CD4-positive, CD25-positive, alpha-beta regulatory T cell (primary cell): ENCODE measurements at regions not wholly inside any gene's neighbourhood (a gene's known extent, or its start where the extent isn't known, plus 50 kb on each side); places are given as distances from the start of the nearest gene placed in this dataset.
"Not testable (repeated sequence)": the region's sequence is repeated elsewhere in the genome, so short reads cannot be mapped to it uniquely, and the experiment has no call there.

Experiments
- ATAC-seq, 2 donors: fragments of 150-1000 bp; cut with Tn5 transposase; one replicate each; pipeline ENCODE4 v1.10.0; 2021; ENCODE audit warnings: low read depth in 2 of 2, moderate number of reproducible peaks in 2 of 2, moderate library complexity in 1 of 2
- DNase-seq, 3 donors: peaks; one replicate each; pipeline versions ENCODE4 v3.0.0 to v3.0.0-alpha.2; 2012 to 2022; ENCODE audit warnings: mixed read lengths in 1 of 3
- H3K27ac ChIP-seq: one replicate; pipeline ENCODE4 v1.7.0; 2013; ENCODE audit warnings: mild to moderate bottlenecking, low read length; ENCODE audit not compliant: insufficient read depth, poor library complexity, severe bottlenecking
- H3K27me3 ChIP-seq: one replicate; pipeline ENCODE4 v1.7.0; 2013; ENCODE audit warnings: low read length; ENCODE audit not compliant: control insufficient read depth, insufficient read depth
- H3K36me3 ChIP-seq: one replicate; pipeline ENCODE4 v1.7.0; 2013; ENCODE audit warnings: mild to moderate bottlenecking, low read length, moderate library complexity; ENCODE audit not compliant: control insufficient read depth, insufficient read depth
- H3K4me1 ChIP-seq: 2 replicates; pipeline ENCODE4 v1.7.0; 2013; ENCODE audit warnings: mild to moderate bottlenecking, low read length; ENCODE audit not compliant: insufficient read depth, control insufficient read depth, poor library complexity, severe bottlenecking
- H3K4me3 ChIP-seq: one replicate; pipeline ENCODE4 v1.7.0; 2013; ENCODE audit warnings: low read depth, mild to moderate bottlenecking, low read length, moderate library complexity
- H3K9me3 ChIP-seq, 2 experiments: 1 replicate in 1 of 2; 2 replicates in 1 of 2; pipeline ENCODE4 v1.7.0; 2013; ENCODE audit warnings: low read length in 2 of 2, mild to moderate bottlenecking in 1 of 2, moderate library complexity in 1 of 2; ENCODE audit not compliant: control insufficient read depth in 2 of 2
- H3K27ac Mint-ChIP-seq, 3 donors: one replicate each; pipeline ENCODE4 v1.8.0; 2020 to 2022; ENCODE audit warnings: mild to moderate bottlenecking in 3 of 3, mixed read lengths in 3 of 3, moderate library complexity in 2 of 3
- H3K27me3 Mint-ChIP-seq: one replicate; pipeline ENCODE4 v1.8.0; 2022; ENCODE audit warnings: mild to moderate bottlenecking, mixed read lengths
- H3K36me3 Mint-ChIP-seq: one replicate; pipeline ENCODE4 v1.8.0; 2020; ENCODE audit warnings: mixed read lengths
- H3K4me1 Mint-ChIP-seq, 4 donors: one replicate each; pipeline ENCODE4 v1.8.0; 2020 to 2022; ENCODE audit warnings: mixed read lengths in 4 of 4, mild to moderate bottlenecking in 1 of 4
- H3K4me3 Mint-ChIP-seq, 4 donors: one replicate each; pipeline ENCODE4 v1.8.0; 2020 to 2022; ENCODE audit warnings: mild to moderate bottlenecking in 4 of 4, mixed read lengths in 4 of 4, moderate library complexity in 3 of 4
- H3K9me3 Mint-ChIP-seq, 7 donors: one replicate each; pipeline ENCODE4 v1.8.0; 2020 to 2022; ENCODE audit warnings: mixed read lengths in 7 of 7, mild to moderate bottlenecking in 3 of 7, moderate library complexity in 2 of 7

GRCh38 chr9:74083681-74084433, 413.3 kb upstream of the RORB start:
- Mint-ChIP-seq H3K27me3 (no peaks in the 10 kb centered on the region), H3K4me3 (no peak overlapping the region), H3K27ac (no peak overlapping the region), H3K9me3 (peaks cover 0 to 6% (median 2%) of the 10 kb centered on the region in 7 donors), H3K36me3 (no peaks in the 10 kb centered on the region), H3K4me1 (no peaks in the 10 kb centered on the region)
- ATAC-seq (no peak), DNase-seq (no peak)
- Histone ChIP-seq H3K27ac (no peak overlapping the region), H3K4me3 (no peak overlapping the region), H3K27me3 (no peaks in the 10 kb centered on the region), H3K4me1 (no peaks in the 10 kb centered on the region), H3K36me3 (no peaks in the 10 kb centered on the region), H3K9me3 (peaks cover 0 to 1% of the 10 kb centered on the region in 2 experiments)

GRCh38 chr9:74085384-74086037, 411.6 kb upstream of the RORB start:
- not testable (repeated sequence) for H3K27ac Mint-ChIP-seq, H3K27me3 Mint-ChIP-seq, H3K36me3 Mint-ChIP-seq, H3K27ac ChIP-seq, ATAC-seq, H3K4me1 Mint-ChIP-seq, H3K9me3 ChIP-seq, H3K36me3 ChIP-seq, DNase-seq, H3K4me1 ChIP-seq, H3K4me3 Mint-ChIP-seq, H3K27me3 ChIP-seq, H3K4me3 ChIP-seq
- peaks cover 0 to 12% (median 0%) of the 10 kb centered on the region in 7 donors for H3K9me3 Mint-ChIP-seq

- H3K9me3 ChIP-seq, H3K4me3 ChIP-seq, H3K4me3 Mint-ChIP-seq, H3K4me1 ChIP-seq, H3K27me3 Mint-ChIP-seq, H3K27ac ChIP-seq, H3K27ac Mint-ChIP-seq, H3K27me3 ChIP-seq, H3K36me3 ChIP-seq, H3K36me3 Mint-ChIP-seq, DNase-seq, H3K4me1 Mint-ChIP-seq, ATAC-seq: not testable (repeated sequence)
- H3K9me3 Mint-ChIP-seq, result peaks cover 0 to 18% (median 2%) of the 10 kb centered on the region in 7 donors
Observed at GRCh38 chr9:74090921-74091320, 406.2 kb upstream of the RORB start.

- no peak overlapping the region for H3K4me3 ChIP-seq
- peaks cover 0 to 16% (median 4%) of the 10 kb centered on the region in 7 donors for H3K9me3 Mint-ChIP-seq
- H3K36me3 Mint-ChIP-seq, result no peaks in the 10 kb centered on the region
- H3K27ac Mint-ChIP-seq, result no peak overlapping the region
- no peaks in the 10 kb centered on the region for H3K36me3 ChIP-seq
- no peaks in the 10 kb centered on the region for H3K27me3 ChIP-seq
- no peaks in the 10 kb centered on the region for H3K4me1 Mint-ChIP-seq
- no peak for DNase-seq
- no peaks in the 10 kb centered on the region for H3K27me3 Mint-ChIP-seq
- H3K4me3 Mint-ChIP-seq, result no peak overlapping the region
- ATAC-seq, result no peak
- H3K27ac ChIP-seq, result no peak overlapping the region
- no peaks in the 10 kb centered on the region for H3K9me3 ChIP-seq
- H3K4me1 ChIP-seq, result no peaks in the 10 kb centered on the region
Observed at GRCh38 chr9:74092491-74092834, 404.7 kb upstream of the RORB start.

GRCh38 chr9:74094037-74094436, 403.1 kb upstream of the RORB start:
- H3K27me3 ChIP-seq, H3K36me3 ChIP-seq, H3K27ac ChIP-seq, H3K4me3 Mint-ChIP-seq, ATAC-seq, H3K27me3 Mint-ChIP-seq, H3K4me3 ChIP-seq, DNase-seq, H3K4me1 Mint-ChIP-seq, H3K4me1 ChIP-seq, H3K9me3 ChIP-seq, H3K36me3 Mint-ChIP-seq, H3K27ac Mint-ChIP-seq: not testable (repeated sequence)
- peaks cover 0 to 16% (median 4%) of the 10 kb centered on the region in 7 donors for H3K9me3 Mint-ChIP-seq

- DNase-seq (no peak), ATAC-seq (no peak)
- Mint-ChIP-seq H3K4me3 (no peak overlapping the region), H3K4me1 (no peaks in the 10 kb centered on the region), H3K27ac (no peak overlapping the region), H3K9me3 (peaks cover 3 to 18% (median 4%) of the 10 kb centered on the region in 7 donors), H3K27me3 (no peaks in the 10 kb centered on the region), H3K36me3 (no peaks in the 10 kb centered on the region)
- Histone ChIP-seq H3K27ac (no peak overlapping the region), H3K36me3 (no peaks in the 10 kb centered on the region), H3K27me3 (no peaks in the 10 kb centered on the region), H3K9me3 (no peaks in the 10 kb centered on the region), H3K4me3 (no peak overlapping the region), H3K4me1 (no peaks in the 10 kb centered on the region)
Observed at GRCh38 chr9:74094766-74095165, 402.4 kb upstream of the RORB start.

- Mint-ChIP-seq H3K4me1 (no peaks in the 10 kb centered on the region), H3K27ac (no peak overlapping the region), H3K4me3 (no peak overlapping the region), H3K9me3 (peaks cover 4 to 12% (median 4%) of the 10 kb centered on the region in 7 donors), H3K36me3 (no peaks in the 10 kb centered on the region), H3K27me3 (no peaks in the 10 kb centered on the region)
- DNase-seq, result no peak
- Histone ChIP-seq H3K4me1 (no peaks in the 10 kb centered on the region), H3K4me3 (no peak overlapping the region), H3K9me3 (no peaks in the 10 kb centered on the region), H3K36me3 (no peaks in the 10 kb centered on the region), H3K27ac (no peak overlapping the region), H3K27me3 (no peaks in the 10 kb centered on the region)
- ATAC-seq, result no peak
Observed at GRCh38 chr9:74095925-74096324, 401.2 kb upstream of the RORB start.

- no peak overlapping the region for H3K27ac Mint-ChIP-seq
- H3K4me3 ChIP-seq, result no peak overlapping the region
Observed at GRCh38 chr9:74096420-74096819, 400.7 kb upstream of the RORB start.

More at GRCh38 chr9:74096420-74096819, 400.7 kb upstream of the RORB start:
- ATAC-seq (no peak), DNase-seq (no peak)
- Mint-ChIP-seq H3K27me3 (no peaks in the 10 kb centered on the region), H3K4me1 (no peaks in the 10 kb centered on the region), H3K4me3 (no peak overlapping the region), H3K9me3 (peaks cover 2 to 12% (median 4%) of the 10 kb centered on the region in 7 donors), H3K36me3 (no peaks in the 10 kb centered on the region)
- no peaks in the 10 kb centered on the region for H3K4me1 ChIP-seq
- H3K27me3 ChIP-seq, result no peaks in the 10 kb centered on the region
- no peaks in the 10 kb centered on the region for H3K9me3 ChIP-seq
- no peaks in the 10 kb centered on the region for H3K36me3 ChIP-seq
- H3K27ac ChIP-seq, result no peak overlapping the region
